ENCODE measurements at regions not wholly inside any gene's neighbourhood (a gene's known extent, or its start where the extent isn't known, plus 50 kb on each side); places are given as distances from the start of the nearest gene placed in this dataset.

- no peak for ATAC-seq (ENCODE audit: low read depth)
- H3K4me1 ChIP-seq (ENCODE audit: insufficient read depth, poor library complexity, severe bottlenecking), result no peaks in the 10 kb centered on the region
- H3K36me3 ChIP-seq (ENCODE audit: low read depth), result no peaks in the 10 kb centered on the region
- H3K4me3 ChIP-seq (ENCODE audit: severe bottlenecking), result no peak overlapping the region
- no peaks in the 10 kb centered on the region for H3K9me3 ChIP-seq (ENCODE audit: severe bottlenecking)
- no peak for DNase-seq (ENCODE audit: low spot score)
- H3K27me3 ChIP-seq (ENCODE audit: insufficient read depth, poor library complexity, severe bottlenecking), result no peaks in the 10 kb centered on the region
- TF ChIP-seq, protein P1, sequence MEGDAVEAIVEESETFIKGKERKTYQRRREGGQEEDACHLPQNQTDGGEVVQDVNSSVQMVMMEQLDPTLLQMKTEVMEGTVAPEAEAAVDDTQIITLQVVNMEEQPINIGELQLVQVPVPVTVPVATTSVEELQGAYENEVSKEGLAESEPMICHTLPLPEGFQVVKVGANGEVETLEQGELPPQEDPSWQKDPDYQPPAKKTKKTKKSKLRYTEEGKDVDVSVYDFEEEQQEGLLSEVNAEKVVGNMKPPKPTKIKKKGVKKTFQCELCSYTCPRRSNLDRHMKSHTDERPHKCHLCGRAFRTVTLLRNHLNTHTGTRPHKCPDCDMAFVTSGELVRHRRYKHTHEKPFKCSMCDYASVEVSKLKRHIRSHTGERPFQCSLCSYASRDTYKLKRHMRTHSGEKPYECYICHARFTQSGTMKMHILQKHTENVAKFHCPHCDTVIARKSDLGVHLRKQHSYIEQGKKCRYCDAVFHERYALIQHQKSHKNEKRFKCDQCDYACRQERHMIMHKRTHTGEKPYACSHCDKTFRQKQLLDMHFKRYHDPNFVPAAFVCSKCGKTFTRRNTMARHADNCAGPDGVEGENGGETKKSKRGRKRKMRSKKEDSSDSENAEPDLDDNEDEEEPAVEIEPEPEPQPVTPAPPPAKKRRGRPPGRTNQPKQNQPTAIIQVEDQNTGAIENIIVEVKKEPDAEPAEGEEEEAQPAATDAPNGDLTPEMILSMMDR (IDR thresholded peaks at IDR 0.05; ENCODE audit: poor library complexity, severe bottlenecking), result no peak
- H3K27ac ChIP-seq (ENCODE audit: poor library complexity, severe bottlenecking), result no peak overlapping the region
Observed at GRCh38 chr18:34280000-34280399, 55.3 kb upstream of the NOL4 start.

DNA sequence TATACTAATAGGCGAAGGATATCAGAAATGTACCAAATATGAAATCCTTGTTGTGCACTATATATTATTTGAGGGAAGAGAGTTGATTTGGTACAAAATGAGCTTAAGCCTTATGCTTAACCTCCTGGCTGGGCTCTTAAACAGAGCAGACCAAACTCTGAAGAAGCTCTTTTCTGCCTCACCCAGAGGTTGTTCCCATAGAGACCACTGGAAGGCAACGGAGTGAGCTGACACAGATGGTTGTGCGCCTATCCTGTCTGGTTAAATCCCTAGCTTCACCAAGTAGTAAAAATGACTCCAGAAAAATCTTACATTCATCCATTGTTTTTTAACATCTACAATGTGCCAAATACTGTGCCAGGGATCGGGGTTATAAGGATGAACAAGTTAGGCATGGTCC is 55.9 kb upstream of the NOL4 start:
- no peak for ATAC-seq (ENCODE audit: low read depth)
- TF ChIP-seq, protein P1 (IDR thresholded peaks at IDR 0.05; ENCODE audit: poor library complexity, severe bottlenecking), result no peak
- Histone ChIP-seq H3K27me3 (ENCODE audit: insufficient read depth, poor library complexity, severe bottlenecking) (no peaks in the 10 kb centered on the region), H3K4me3 (ENCODE audit: severe bottlenecking) (no peak overlapping the region), H3K27ac (ENCODE audit: poor library complexity, severe bottlenecking) (no peak overlapping the region), H3K36me3 (ENCODE audit: low read depth) (no peaks in the 10 kb centered on the region), H3K9me3 (ENCODE audit: severe bottlenecking) (no peaks in the 10 kb centered on the region), H3K4me1 (ENCODE audit: insufficient read depth, poor library complexity, severe bottlenecking) (no peaks in the 10 kb centered on the region)
- no peak for DNase-seq (ENCODE audit: low spot score)

DNA sequence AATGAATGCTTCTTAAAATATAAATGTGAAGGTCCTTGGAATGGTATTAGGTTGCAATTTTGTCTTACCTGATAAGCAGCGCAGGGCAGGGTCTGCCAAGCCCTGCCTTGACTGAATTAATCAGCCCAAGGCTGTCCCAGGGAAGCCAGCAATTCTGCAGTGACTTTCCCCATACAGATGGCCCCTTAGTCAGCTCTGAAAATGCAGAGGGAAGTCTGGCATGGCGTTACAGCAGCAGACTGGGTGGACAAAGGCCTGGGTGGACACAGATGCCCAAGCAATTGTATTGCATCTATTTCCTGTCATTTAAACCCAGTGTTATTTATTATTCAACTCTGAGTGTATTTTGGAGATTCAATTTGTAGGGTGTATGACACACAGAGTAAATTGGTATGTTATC is 56.6 kb upstream of the NOL4 start:
- no peak for DNase-seq (ENCODE audit: low spot score)
- Histone ChIP-seq H3K9me3 (ENCODE audit: severe bottlenecking) (no peaks in the 10 kb centered on the region), H3K27ac (ENCODE audit: poor library complexity, severe bottlenecking) (no peak overlapping the region), H3K4me1 (ENCODE audit: insufficient read depth, poor library complexity, severe bottlenecking) (no peaks in the 10 kb centered on the region), H3K4me3 (ENCODE audit: severe bottlenecking) (no peak overlapping the region), H3K36me3 (ENCODE audit: low read depth) (no peaks in the 10 kb centered on the region), H3K27me3 (ENCODE audit: insufficient read depth, poor library complexity, severe bottlenecking) (no peaks in the 10 kb centered on the region)
- no peak for ATAC-seq (ENCODE audit: low read depth)
- TF ChIP-seq, protein P1 (IDR thresholded peaks at IDR 0.05; ENCODE audit: poor library complexity, severe bottlenecking), result no peak

DNA sequence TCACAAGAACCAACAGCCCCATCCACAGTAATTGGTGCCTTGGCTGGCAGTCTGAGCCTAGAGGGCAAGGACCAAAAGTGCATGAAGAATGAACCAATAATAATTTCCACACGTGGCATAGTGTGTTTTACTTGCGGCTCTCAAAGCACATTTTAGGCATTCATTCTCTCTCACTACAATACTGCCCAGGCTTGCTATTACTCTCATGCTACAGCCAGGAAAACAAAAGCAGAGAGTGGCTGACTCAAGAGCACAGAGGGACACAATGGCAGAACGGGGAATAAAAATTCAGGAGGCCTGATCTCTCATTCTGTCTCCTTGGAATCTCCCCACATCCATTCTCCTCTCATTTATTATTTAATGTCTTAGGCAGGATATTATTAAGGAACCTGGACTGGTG is 57.0 kb upstream of the NOL4 start:
- Histone ChIP-seq H3K27ac (ENCODE audit: poor library complexity, severe bottlenecking) (no peak overlapping the region), H3K36me3 (ENCODE audit: low read depth) (no peaks in the 10 kb centered on the region), H3K4me3 (ENCODE audit: severe bottlenecking) (no peak overlapping the region), H3K27me3 (ENCODE audit: insufficient read depth, poor library complexity, severe bottlenecking) (no peaks in the 10 kb centered on the region), H3K4me1 (ENCODE audit: insufficient read depth, poor library complexity, severe bottlenecking) (no peaks in the 10 kb centered on the region), H3K9me3 (ENCODE audit: severe bottlenecking) (no peaks in the 10 kb centered on the region)
- ATAC-seq (ENCODE audit: low read depth) (no peak), DNase-seq (ENCODE audit: low spot score) (no peak)
- TF ChIP-seq, protein P1 (IDR thresholded peaks at IDR 0.05; ENCODE audit: poor library complexity, severe bottlenecking), result no peak

DNA sequence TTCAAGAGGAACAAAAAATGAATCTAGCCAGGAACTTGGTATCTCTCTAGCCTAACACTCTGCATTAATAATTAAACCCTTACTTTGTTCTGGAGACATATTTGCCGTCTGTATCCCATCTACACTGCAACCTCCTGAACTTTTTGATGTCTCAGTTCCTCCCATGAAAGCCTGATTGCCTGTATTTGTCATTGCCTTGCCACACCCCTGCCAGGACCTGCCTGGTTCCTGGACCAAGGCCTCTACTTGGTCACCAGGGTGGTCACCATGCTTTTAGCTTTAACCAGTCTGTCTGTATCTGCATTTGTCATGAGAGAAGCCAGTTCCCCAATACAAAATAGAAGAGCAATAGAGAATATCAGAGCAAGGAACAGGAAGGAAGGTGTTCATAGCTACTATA is 58.8 kb upstream of the NOL4 start:
- H3K27me3 ChIP-seq (ENCODE audit: insufficient read depth, poor library complexity, severe bottlenecking), result no peaks in the 10 kb centered on the region
- H3K4me1 ChIP-seq (ENCODE audit: insufficient read depth, poor library complexity, severe bottlenecking), result no peaks in the 10 kb centered on the region
- no peaks in the 10 kb centered on the region for H3K36me3 ChIP-seq (ENCODE audit: low read depth)
- H3K4me3 ChIP-seq (ENCODE audit: severe bottlenecking), result no peak overlapping the region
- H3K27ac ChIP-seq (ENCODE audit: poor library complexity, severe bottlenecking), result no peak overlapping the region
- no peak for ATAC-seq (ENCODE audit: low read depth)
- H3K9me3 ChIP-seq (ENCODE audit: severe bottlenecking), result no peaks in the 10 kb centered on the region
- TF ChIP-seq, protein P1 (IDR thresholded peaks at IDR 0.05; ENCODE audit: poor library complexity, severe bottlenecking), result no peak
- no peak for DNase-seq (ENCODE audit: low spot score)
